HT1080 (cell line): ENCODE measurements at regions not wholly inside any gene's neighbourhood (a gene's known extent, or its start where the extent isn't known, plus 50 kb on each side); places are given as distances from the start of the nearest gene placed in this dataset.

Source experiments
- DNase-seq: peaks from one replicate; pipeline ENCODE4 v3.0.0-alpha.2; 2015; ENCODE audit warnings: low read depth

DNA sequence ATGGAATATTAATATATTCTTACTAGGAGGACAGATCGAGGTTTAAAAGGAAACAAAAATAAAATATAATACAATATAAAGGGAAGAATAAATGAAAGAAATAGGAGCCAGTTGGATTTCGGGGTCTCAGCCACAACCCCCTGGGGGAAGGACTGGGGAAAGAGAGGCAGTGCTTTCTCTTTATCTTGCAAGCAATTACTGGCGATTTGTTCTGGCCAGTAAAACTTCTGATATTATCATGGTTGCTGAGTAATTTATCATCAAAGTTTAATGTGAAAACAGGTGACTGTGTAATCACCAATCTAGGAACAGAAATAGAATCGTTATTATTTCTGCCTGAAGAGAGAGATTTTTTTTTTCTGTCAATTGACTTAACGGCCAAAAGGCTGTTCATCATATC, 917.7 kb upstream of the CELF4 start:
- DNase-seq: no peak

DNA sequence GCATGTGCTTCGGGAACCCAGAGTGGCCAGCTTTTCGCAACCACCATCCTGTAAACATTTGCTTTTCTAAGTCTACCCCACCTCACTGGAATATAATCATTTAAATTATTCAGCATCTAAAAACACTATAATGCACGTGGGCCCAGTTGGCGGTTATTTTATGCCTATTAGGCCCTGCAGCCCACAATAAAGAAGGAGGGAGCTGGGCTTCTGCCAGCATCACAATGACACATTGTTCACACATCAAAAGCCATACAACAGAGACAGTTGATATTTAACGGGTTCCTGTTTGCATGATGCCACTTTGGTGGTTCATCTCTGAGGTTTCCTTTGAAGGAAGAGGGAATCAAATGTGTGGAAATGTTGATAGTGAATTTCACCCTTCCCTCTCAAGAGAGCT, 916.0 kb upstream of the CELF4 start:
- peak; percentile 49 for DNase-seq

DNA sequence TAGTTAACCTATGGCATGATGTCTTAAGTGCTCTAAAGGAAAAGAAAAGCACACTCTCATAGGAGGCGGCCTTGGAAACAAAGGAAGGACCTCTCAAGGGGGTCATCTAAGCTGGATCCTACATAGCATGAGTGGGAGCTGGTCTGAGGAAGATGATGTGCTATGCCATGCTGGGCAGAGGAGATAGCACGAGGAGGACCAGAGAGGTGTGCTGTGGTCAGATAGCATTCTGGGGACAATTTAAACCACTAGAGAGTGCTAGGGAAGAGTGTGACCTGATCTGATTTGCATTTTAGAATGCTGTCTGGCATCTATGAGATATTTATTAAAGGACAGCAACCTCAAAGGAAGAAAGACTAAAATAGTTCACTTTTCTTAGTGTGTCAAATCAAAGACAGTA, 910.1 kb upstream of the CELF4 start:
- DNase-seq: no peak

DNA sequence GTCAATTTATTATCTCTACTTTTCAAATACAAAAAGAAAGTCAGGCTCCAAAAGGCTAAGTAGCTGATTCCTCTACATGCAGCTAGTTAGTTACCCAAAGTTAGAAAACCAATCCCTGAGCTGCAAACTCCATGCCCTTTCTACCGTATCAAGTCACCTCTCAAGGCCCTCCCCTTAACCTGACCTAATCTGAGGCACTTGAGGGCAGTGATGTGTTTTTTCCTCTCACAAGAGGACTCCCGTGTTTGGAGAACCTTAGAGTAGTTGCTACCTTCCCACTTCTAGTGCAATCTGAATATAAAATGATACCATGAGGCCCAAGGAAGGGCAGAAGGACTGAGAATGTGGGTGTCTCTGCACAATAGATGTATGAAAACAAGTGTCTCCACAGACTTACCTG, 907.9 kb upstream of the CELF4 start:
- no peak for DNase-seq

DNA sequence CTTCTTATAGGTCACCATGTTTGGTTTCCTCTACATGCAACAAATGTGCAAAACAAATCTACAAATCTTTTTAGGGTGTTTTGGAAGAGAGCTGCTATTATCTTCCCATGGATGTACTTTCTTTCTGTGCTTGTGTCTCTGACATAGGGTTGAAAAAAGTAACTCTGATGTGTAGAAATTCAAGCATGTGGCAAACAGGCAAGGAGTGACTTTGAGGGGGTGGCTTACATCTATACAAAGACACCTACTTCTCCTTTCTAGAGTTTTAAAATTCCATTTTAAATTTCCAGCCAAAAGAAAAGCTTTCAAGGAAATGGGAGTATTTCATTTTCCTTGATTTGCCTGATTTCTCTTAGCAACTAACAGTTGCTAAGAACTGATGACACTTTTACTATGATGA, 904.8 kb upstream of the CELF4 start:
- no peak for DNase-seq

DNA sequence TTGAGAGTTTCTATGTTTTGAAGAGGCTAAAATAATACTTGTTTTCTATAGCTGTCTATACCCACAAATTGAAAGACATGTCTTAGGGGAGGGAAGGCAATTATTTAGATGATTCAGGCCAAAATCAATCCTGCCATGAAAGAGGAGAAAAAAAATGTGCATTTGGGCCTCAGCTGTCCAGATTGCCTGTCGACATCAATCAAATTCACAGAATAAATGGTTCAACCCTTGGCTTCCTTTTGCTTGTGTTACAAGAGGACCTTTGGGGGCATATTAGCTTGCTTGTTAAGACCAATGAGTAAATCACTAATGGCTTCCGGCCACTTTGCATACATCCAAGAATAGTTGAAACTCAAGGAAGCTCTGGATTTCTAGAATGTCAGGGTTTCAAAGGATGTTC, 900.8 kb upstream of the CELF4 start:
- no peak for DNase-seq

DNA sequence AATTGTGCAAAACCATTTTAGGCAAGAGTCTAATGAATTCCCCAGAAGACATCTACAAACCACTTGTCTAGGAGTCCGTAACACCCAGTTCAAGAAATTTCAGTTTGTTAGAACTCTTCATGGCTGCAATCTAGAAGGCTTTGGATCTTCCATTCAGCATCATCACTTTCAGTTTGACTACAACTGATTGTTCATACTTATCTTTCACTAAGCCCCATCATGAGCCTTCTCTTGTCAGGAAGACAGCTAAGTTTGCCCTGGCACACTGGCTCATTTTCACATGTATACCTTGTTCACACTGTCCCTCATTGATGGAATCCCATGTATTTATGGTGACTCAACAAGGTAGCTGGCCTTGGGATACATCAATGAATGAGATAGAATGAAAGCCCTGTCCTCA, 898.4 kb upstream of the CELF4 start:
- DNase-seq: no peak

DNA sequence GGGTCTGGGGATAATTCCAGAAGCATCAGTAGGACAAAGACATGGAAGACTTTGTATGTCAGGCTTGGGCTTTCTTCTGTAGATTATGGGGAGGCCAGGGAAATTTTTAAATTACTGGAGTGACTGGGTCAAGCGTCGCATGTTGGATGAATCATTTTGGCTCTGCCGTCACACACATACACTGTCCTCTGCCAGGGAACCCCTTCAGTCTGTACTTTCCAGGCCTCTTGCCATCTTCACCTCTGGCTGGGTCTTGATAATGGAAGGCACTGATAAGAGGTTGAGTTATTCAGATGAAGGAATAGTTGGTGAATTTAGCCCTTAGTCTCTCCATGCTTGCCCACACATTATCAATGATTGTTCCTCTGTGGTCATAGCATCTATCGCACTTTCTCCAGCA, 895.1 kb upstream of the CELF4 start:
- no peak for DNase-seq

DNA sequence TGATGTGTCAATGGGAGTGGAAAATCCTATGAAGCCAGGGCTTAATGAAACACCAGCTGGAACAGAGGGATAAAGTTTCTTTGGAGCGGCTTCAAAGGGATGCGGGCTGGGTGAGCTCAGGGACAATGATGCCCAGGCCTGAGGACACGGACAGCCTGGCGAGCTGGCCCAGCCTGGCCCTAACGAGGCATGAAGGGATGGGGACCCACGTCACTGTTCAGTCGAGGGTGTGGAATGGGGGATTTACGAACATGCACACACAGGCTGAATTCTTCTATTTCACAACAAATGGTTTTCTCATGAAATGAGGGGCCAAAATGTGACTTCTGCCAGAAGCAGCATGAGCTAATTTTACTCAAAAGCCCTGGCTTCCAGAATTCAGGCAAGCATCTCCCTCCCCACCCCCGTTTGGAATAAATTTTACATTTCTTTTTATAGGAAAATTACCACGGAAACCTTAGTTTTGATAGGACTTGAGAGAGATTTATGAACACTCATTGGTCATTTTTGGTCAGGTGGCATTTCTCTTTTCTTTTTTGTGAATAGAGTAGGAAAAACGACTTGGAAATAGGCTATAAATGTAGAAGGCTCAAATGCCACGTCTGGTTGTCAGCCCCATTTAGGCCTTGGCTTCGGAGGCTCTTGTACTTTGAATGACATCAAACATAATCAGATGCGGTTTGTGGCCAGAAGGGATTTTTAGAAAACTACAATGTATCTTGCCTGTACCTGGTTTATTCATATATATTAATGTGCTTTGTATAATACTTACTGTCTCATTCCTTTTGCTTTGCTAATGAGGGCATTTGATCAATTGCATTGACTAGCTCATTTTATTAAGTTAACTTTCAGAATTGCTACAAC, 893.8 kb upstream of the CELF4 start:
- DNase-seq: no peak

DNA sequence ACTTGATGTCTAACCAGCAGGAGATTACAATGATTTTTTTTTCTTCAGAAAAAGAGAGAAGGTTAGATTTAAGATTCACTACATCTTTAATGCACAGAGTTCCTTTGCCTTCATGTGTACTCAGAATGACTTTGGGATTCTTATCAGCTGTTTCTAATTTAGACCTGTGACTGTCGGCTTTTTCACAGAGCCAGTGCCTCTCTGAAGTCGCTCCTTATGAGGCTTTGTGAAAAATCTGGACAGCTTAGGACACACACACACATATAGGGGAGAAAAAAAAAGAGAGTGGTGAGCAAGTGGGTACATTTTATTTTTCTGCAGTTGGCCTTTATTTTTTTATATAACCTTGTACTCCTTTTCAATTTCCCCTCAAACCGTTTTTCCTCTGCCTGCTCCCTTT, 893.1 kb upstream of the CELF4 start:
- DNase-seq: no peak

DNA sequence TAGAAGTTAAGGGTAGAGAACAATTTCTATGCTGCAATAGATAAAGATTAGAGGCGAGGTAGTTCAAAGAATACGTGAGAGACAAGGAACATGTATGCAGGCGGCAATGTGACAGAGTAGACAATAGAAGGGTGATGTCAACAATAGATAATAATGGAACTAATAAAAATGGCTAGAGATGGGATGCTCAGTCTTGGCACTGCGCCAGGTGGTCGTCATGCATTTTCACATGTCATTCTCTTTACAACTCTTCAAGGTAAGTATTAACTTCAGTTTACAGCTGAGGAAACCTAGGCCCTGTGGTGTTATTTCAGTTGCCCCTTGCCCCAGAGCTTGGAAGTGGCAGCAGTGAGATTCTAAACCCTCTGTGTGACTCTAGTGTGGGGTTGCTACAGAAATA, 890.7 kb upstream of the CELF4 start:
- no peak for DNase-seq

DNA sequence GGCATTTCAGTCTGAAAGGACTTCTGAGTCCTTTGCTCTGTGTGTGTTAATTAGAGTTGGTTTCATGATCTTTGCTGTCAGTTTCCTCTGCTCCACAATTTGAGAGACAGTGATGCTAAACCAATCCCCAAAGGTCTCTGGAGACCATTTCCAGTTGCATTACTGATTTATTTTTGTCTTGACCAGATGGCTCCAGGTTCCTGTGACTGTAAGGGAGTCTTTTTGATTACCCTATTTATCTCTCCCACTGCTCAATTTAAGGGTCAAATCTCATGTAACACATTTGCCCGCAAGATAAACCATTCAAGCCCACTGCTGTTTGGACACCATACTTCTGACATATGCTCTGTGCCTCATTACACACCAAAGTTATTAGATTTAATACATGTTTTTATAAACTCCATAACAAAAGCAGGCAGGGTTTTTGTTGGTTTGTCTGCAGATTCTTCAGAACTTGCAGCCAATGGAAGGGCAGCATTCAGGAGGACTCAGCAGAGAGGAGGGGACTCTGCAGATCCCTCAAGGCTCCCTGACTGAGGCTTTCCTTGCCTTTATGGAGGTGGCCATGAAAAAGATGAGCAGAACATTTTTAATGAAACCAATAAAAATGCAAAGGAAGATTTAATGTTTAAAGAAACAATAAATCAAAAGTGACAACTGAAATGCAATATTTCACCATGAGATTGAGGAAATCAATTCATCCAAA, 889.3 kb upstream of the CELF4 start:
- DNase-seq: no peak

DNA sequence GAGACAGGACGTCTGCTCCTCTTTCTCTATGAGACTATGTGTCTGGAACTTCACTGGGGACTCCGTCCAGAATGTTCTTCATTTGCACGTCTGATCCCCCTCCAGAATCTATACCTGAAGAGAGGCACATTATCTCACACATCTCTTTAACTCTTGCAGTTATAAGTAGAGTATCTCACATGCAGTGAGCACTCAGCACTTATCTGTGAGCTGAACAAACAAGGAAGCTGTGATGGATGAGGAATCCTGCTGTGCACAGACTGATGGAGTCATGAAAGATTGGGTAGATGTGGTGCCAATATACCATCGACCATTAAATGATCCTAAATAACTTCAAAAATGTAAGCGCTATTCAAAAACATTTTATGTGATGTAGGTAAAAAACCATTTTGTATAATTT, 888.3 kb upstream of the CELF4 start:
- no peak for DNase-seq

DNA sequence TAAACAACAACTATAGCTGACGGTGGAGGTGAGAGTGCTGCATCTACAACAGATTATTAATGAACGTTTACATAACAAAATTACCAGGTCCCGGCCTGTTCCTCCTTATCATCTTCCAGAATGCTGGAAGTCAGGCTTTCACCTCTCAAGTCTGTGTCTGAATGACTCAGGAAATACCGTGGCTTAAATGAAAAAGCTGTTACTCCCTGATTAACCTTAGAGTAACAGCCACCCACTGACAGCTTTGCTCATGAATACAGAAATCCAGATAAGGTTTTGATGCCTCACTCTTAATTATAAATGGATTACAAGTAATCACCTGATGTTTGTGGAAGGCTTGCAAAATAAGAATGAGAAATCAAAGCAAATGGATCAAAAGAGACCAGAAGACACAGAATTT, 885.3 kb upstream of the CELF4 start:
- DNase-seq: no peak

DNA sequence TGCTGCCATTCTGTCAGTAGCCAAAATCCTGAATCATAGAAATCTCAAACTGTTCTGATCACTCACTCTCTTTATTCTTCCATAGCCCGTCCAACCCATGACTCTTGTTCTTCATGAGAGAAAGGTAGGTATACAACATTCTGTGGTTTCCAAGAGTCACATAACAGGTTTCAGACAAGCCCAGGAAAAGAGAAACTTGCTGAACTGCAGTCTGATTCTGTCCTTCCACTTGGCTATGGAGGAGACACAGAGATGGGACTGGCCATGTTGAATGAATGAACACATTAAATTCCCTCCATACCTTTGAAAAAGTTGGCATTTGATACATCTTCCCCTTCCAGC, 880.2 kb upstream of the CELF4 start:
- DNase-seq: no peak

DNA sequence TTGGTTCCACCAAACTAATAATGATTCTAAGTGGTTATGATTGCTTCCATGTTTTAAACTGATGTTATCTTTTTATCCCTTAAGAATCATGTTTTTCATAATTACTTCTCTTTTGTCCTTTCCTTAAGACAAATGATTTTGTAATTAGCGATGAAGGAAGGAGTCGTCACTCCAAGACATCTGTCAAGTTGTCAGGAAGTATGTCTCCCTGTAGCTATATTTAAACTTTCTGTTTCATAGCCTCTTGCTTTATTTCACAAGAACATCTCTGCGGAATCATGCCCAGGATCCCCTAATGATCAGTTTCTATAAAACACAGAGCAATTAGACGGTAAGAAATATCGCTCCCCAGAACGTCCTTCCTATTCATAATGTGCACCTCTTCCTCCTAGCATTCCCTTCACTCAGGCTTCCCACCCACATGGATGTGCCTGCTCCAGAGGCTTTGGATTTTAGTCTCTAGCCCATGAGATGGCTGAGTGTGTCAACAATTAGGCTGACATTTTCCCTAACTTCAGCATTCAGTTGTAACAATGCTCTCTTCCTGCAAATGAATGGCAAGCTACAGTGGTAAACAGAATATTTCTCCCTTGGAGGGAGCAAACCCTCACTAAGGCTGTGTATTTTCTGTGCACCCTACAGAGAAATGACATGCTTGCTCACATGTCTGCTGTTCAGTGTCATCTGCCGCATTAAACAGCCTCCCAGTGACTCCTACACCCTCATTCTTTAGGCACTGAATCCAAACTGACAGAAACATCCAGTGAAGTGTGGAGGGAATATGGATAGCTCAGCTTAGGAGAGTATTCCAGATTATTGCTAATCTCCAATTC, 879.6 kb upstream of the CELF4 start:
- DNase-seq: no peak

DNA sequence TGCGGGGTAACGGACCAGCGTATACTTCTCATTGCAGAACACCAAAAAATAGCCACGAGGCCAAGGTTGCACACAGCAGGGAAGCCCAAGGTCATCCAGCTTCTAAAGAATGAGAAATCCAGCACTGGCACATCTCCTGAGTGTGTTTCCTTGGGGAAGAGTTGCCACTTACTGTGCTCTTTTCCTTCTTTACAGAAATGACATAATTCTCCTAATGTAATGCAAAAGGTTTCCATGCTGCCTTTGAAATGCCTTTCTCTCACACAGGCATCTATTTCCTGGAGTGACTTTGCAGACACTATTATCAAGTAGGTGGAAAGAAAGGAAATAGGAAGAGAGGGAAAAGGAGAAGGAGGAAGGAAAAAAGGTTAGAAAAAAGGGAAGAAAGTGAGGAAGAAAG, 862.1 kb upstream of the CELF4 start:
- DNase-seq: no peak

DNA sequence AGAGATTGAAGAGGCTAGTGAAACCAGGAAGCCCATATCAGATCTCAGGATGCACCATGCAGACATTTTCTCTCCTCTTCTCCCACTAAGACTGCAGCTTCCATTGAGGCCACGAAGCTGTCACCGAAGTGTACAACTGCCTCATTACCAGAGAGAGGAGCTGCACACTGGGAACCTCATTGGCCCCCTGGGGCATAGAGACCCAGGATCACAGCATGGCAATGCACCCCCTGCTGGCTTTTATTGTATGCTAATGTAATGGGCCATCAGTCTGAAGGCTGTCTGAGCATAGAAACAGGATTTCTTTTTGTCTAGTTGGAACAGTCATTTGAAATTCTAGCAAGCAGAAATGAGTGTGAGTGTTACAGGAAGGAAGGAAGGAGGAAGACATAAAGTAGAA, 861.6 kb upstream of the CELF4 start:
- peak; percentile 37 for DNase-seq

DNA sequence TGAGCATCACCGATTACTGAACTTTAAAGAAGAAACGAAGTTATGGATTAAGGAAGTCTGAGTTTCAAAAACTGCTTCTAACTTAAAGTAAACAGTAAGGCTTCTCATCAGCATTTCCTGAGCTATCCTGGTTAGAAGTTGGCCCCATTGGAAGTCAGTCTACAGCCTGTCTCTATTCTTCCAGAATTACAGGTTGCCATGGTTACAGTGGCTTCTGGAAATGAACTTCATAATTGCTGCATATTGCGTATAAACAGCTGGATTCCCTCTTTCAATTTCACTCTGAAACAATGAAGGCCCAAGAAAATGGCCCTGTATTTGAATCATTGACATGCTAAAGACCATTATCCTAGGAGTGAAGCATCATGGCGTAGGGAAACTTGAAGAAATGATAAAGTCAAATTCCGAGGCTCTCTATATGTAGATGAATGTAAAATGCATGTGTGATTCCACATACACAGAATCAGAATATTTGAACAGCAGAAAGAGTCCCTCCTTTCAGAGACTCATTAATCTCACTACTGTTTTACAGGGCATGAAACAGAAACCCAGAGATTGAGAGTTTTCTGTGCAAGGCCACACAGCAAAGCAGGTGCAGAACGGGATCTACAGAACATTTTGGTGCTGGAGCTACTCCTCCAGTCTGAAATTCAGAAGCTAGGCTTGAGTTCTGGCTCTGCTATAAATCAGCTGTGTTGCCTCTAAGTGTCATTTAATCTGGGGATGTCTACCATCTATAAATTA, 856.4 kb upstream of the CELF4 start:
- no peak for DNase-seq

DNA sequence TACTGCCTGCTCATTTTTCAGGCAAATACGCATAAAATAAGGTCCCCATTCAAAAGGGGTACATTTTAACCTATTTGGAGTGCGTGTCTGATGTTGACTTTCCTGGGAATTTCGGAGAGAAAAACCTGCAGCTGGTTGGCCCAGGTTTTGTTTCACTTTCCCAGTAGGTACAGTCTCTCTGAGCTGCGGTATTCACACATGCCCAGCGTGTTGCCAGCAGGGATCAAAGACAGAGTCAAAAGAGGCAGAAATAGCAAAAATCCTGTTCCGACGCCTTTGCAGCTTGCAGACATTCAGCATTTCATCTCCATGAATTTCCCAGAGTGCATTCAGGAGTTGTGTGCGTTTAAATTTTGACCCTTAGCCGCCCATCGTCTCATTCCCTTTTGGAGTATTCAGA, 855.4 kb upstream of the CELF4 start:
- no peak for DNase-seq

DNA sequence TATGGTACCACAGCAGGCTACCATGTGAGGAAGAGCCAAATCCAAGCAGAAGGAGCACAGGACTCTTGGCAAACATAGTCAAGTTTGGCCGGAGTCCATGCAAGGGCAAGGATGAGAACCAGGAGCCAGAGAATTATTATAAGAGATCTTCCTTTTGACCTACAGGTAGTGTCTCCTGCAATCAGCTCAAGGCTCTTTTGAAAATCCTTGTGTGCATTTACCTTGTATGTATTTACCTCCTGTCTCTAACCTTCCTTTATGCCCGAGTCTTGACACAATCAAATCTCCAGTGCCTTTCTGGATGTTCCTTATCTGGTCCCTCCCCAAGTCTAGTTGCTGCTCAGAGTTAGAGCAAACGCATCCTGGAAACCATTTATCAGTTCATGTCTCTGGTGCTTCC, 855.0 kb upstream of the CELF4 start:
- DNase-seq: no peak

DNA sequence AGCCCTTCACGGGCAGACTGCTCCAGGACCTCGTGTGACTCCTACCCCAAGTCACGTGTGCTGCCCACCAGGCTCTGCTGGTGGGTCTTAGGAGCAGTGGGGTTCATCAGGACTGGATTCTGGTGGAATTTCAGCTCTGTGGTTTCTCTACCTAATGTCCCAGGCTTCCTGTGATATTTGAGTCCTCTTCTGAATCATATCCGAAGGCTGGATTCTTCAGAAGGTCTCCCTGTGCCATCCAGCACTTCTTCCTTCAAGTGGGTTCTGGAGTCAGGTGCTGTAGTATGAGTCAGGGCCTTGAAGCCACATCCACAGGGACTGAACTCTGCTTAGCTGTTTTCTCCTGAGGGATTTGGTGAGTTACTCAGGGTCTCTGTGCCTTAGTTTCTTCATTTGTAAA, 850.2 kb upstream of the CELF4 start:
- DNase-seq: peak; percentile 92
